ENCODE measurements at regions not wholly inside any gene's neighbourhood (a gene's known extent, or its start where the extent isn't known, plus 50 kb on each side); places are given as distances from the start of the nearest gene placed in this dataset.

- DNase-seq (ENCODE audit: low read depth), result no peak
- no peak for TF ChIP-seq CTCF (conservative IDR thresholded peaks at IDR 0.05; ENCODE audit: low read depth, low read length)
- H3K4me3 ChIP-seq (ENCODE audit: low read depth, low read length), result no peak overlapping the region
Measured at GRCh38 chr11:4197112-4197511, 102.5 kb downstream of the RRM1 start.

- DNase-seq (ENCODE audit: low read depth), result no peak
- TF ChIP-seq CTCF (conservative IDR thresholded peaks at IDR 0.05; ENCODE audit: low read depth, low read length), result no peak
- H3K4me3 ChIP-seq (ENCODE audit: low read depth, low read length), result no peak overlapping the region
Measured at GRCh38 chr11:4195909-4196308, 101.3 kb downstream of the RRM1 start.

- no peak overlapping the region for H3K4me3 ChIP-seq (ENCODE audit: low read depth, low read length)
- DNase-seq (ENCODE audit: low read depth), result no peak
- no peak for TF ChIP-seq CTCF (conservative IDR thresholded peaks at IDR 0.05; ENCODE audit: low read depth, low read length)
Measured at GRCh38 chr11:4194889-4195288, 100.3 kb downstream of the RRM1 start.

GRCh38 chr11:4191031-4191571 is 96.5 kb downstream of the RRM1 start:
- H3K4me3 ChIP-seq (ENCODE audit: low read depth, low read length), result no peak overlapping the region
- TF ChIP-seq CTCF (conservative IDR thresholded peaks at IDR 0.05; ENCODE audit: low read depth, low read length), result no peak
- no peak for DNase-seq (ENCODE audit: low read depth)

GRCh38 chr11:4190519-4190918 is 95.9 kb downstream of the RRM1 start:
- TF ChIP-seq CTCF (conservative IDR thresholded peaks at IDR 0.05; ENCODE audit: low read depth, low read length), result no peak

GRCh38 chr11:4190098-4190497 is 95.5 kb downstream of the RRM1 start:
- H3K4me3 ChIP-seq (ENCODE audit: low read depth, low read length), result no peak overlapping the region
- no peak for TF ChIP-seq CTCF (conservative IDR thresholded peaks at IDR 0.05; ENCODE audit: low read depth, low read length)
- no peak for DNase-seq (ENCODE audit: low read depth)

More at GRCh38 chr11:4190519-4190918, 95.9 kb downstream of the RRM1 start:
- DNase-seq (ENCODE audit: low read depth), result no peak
- H3K4me3 ChIP-seq (ENCODE audit: low read depth, low read length), result no peak overlapping the region

Data from choroid plexus epithelial cell (primary cell).